WTC11 (cell line): ENCODE measurements at regions not wholly inside any gene's neighbourhood (a gene's known extent, or its start where the extent isn't known, plus 50 kb on each side); places are given as distances from the start of the nearest gene placed in this dataset.

Experiments used
- ATAC-seq: fragments of 200-7000 bp; cut with Tn5 transposase; 2 replicates; pipeline ENCODE4 v1.10.0; 2021; ENCODE audit warnings: mild to moderate bottlenecking, moderate library complexity
- CTCF ChIA-PET: fragments of 300-600 bp; sonication (Branson Sonifier 250); formaldehyde crosslinking; loops from one replicate; lab custom pipeline; 2021; ENCODE audit warnings: antibody characterized with exemption; lab: Charles Lee
- POLR2A ChIA-PET: fragments of 350-600 bp; sonication (Branson Sonifier 250); formaldehyde crosslinking; loops from one replicate; lab custom pipeline; 2021; ENCODE audit warnings: antibody characterized with exemption; lab: Charles Lee
- DNase-seq: peaks from one replicate; pipeline ENCODE4 v3.0.0; 2021; ENCODE audit warnings: low spot score
- H3K27ac Mint-ChIP-seq: 2 replicates; pipeline ENCODE4 v1.8.0; 2021; ENCODE audit warnings: mixed read lengths
- H3K27me3 Mint-ChIP-seq: 2 replicates; pipeline ENCODE4 v1.8.0; 2021; ENCODE audit warnings: low read depth, mild to moderate bottlenecking, moderate library complexity, mixed read lengths
- H3K36me3 Mint-ChIP-seq: 2 replicates; pipeline ENCODE4 v1.8.0; 2021; ENCODE audit warnings: mixed read lengths
- H3K4me1 Mint-ChIP-seq: 2 replicates; pipeline ENCODE4 v1.8.0; 2022; ENCODE audit warnings: mixed read lengths
- H3K4me3 Mint-ChIP-seq: 2 replicates; pipeline ENCODE4 v1.8.0; 2021; ENCODE audit warnings: mild to moderate bottlenecking, moderate library complexity, mixed read lengths
- H3K9me3 Mint-ChIP-seq: 2 replicates; pipeline ENCODE4 v1.8.0; 2021; ENCODE audit warnings: mixed read lengths
- AR ChIP-seq: fragments of 250-450 bp; sonication (Bioruptor Pico); IDR thresholded peaks from 2 replicates; pipeline ENCODE4 v1.9.0; 2021; ENCODE audit warnings: mild to moderate bottlenecking
- ATF1 ChIP-seq: sonication (generic); formaldehyde crosslinking; IDR thresholded peaks from 2 replicates; pipeline ENCODE4 v1.8.1; 2023; ENCODE audit warnings: mild to moderate bottlenecking, moderate library complexity, missing genetic modification reagents
- CREM ChIP-seq: sonication (generic); formaldehyde crosslinking; IDR thresholded peaks from 2 replicates; pipeline ENCODE4 v1.8.1; 2022; ENCODE audit warnings: mild to moderate bottlenecking, missing genetic modification reagents, moderate library complexity
- ESRRA ChIP-seq: sonication (generic); formaldehyde crosslinking; IDR thresholded peaks from 2 replicates; pipeline ENCODE4 v1.8.1; 2022; ENCODE audit warnings: mild to moderate bottlenecking, missing genetic modification reagents, borderline replicate concordance
- FOXK1 ChIP-seq: sonication (generic); formaldehyde crosslinking; IDR thresholded peaks from 2 replicates; pipeline ENCODE4 v1.8.0; 2022; ENCODE audit warnings: mild to moderate bottlenecking, moderate library complexity, missing genetic modification reagents
- IRF2 ChIP-seq: sonication (generic); formaldehyde crosslinking; IDR thresholded peaks from 2 replicates; pipeline ENCODE4 v1.8.0; 2022; ENCODE audit warnings: low read depth, missing genetic modification reagents, borderline replicate concordance
- NR3C1 ChIP-seq: sonication (generic); formaldehyde crosslinking; conservative IDR thresholded peaks from 2 replicates; pipeline ENCODE4 v1.8.1; 2023; ENCODE audit warnings: low read depth, mild to moderate bottlenecking, missing genetic modification reagents
- SMAD4 ChIP-seq: sonication (generic); formaldehyde crosslinking; IDR thresholded peaks from 2 replicates; pipeline ENCODE4 v1.8.0; 2022; ENCODE audit warnings: mild to moderate bottlenecking, missing genetic modification reagents
- SP1 ChIP-seq: sonication (generic); formaldehyde crosslinking; conservative IDR thresholded peaks from 2 replicates; pipeline ENCODE4 v1.8.1; 2022; ENCODE audit warnings: missing genetic modification reagents
- STAT6 ChIP-seq: sonication (generic); formaldehyde crosslinking; conservative IDR thresholded peaks from 2 replicates; pipeline ENCODE4 v1.8.1; 2023; ENCODE audit warnings: mild to moderate bottlenecking, low read depth, missing genetic modification reagents, moderate library complexity
- ZNF219 ChIP-seq: sonication (generic); formaldehyde crosslinking; IDR thresholded peaks from 2 replicates; pipeline ENCODE4 v1.8.0; 2023; ENCODE audit warnings: missing genetic modification reagents, mild to moderate bottlenecking, borderline replicate concordance
- ZNF232 ChIP-seq: sonication (generic); formaldehyde crosslinking; IDR thresholded peaks from 2 replicates; pipeline ENCODE4 v1.8.0; 2022; ENCODE audit warnings: mild to moderate bottlenecking, missing genetic modification reagents
- TF ChIP-seq, protein P1 (sequence below): fragments of 250-450 bp; sonication (Bioruptor Pico); IDR thresholded peaks from 2 replicates; pipeline ENCODE4 v2.1.2; 2022; ENCODE audit warnings: mild to moderate bottlenecking, moderate library complexity
- TF ChIP-seq, protein P2 (sequence below): sonication (generic); formaldehyde crosslinking; IDR thresholded peaks from 2 replicates; pipeline ENCODE4 v1.8.0; 2022; ENCODE audit warnings: mild to moderate bottlenecking, missing genetic modification reagents
- TF ChIP-seq, protein P3 (sequence below): sonication (generic); formaldehyde crosslinking; IDR thresholded peaks from 2 replicates; pipeline ENCODE4 v1.8.1; 2022; ENCODE audit warnings: mild to moderate bottlenecking, missing genetic modification reagents, moderate library complexity, borderline replicate concordance
- TF ChIP-seq, protein P4 (sequence below): fragments of 250-450 bp; sonication (Bioruptor Pico); conservative IDR thresholded peaks from 2 replicates; pipeline ENCODE4 v1.9.0; 2021; ENCODE audit warnings: mild to moderate bottlenecking
- TF ChIP-seq, protein P5 (sequence below): sonication (generic); formaldehyde crosslinking; IDR thresholded peaks from 2 replicates; pipeline ENCODE4 v1.8.0; 2022; ENCODE audit warnings: mild to moderate bottlenecking, missing genetic modification reagents

DNA sequence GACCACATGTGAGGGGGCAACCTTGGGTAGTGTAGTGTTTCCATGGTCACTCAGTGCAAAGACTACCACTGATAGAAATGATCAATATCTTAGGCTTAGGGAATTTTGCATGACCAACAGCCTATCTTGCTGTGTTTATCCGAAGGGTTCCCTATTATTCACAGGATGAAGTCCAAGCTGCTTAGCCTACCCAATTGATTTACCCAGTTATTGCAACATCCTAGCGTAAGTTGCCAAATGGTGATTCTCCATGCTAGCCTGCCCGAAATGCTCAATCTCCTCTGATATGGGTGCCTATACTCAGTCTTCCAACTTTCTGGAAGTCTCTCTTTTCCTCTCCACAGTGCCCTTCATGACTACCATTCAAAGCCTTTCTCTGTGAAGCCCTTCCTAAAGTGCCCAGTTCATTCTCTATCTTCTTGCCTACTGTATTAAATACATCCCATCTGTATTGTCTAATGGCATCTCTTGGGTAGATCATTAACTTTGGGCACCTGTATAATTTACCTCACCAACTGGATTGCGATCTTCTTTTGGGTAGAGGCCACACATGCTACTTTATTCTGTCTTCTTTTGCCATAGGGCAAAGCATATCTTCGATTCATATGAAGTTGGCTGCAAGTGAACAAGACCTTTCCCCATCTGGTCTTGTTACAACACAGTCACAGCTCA lies 240.5 kb downstream of the CLIC5 start (continued):
- TF ChIP-seq, protein P1, sequence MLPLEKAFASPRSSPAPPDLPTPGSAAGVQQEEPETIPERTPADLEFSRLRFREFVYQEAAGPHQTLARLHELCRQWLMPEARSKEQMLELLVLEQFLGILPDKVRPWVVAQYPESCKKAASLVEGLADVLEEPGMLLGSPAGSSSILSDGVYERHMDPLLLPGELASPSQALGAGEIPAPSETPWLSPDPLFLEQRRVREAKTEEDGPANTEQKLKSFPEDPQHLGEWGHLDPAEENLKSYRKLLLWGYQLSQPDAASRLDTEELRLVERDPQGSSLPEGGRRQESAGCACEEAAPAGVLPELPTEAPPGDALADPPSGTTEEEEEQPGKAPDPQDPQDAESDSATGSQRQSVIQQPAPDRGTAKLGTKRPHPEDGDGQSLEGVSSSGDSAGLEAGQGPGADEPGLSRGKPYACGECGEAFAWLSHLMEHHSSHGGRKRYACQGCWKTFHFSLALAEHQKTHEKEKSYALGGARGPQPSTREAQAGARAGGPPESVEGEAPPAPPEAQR (CRISPR knock-in tag) = no peak
- TF ChIP-seq STAT6 (CRISPR knock-in tag) (no peak), ESRRA (no peak), ZNF219 (CRISPR knock-in tag) (no peak)
- TF ChIP-seq, protein P2, sequence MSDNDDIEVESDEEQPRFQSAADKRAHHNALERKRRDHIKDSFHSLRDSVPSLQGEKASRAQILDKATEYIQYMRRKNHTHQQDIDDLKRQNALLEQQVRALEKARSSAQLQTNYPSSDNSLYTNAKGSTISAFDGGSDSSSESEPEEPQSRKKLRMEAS (CRISPR knock-in tag) = no peak

- CTCF ChIA-PET = interaction anchor here (1.1 kb wide), 1 partner anchor 68 kb away, joined by 3 read pairs; no protein-coding TSS in a partner anchor
- TF ChIP-seq SMAD4 (no peak), NR3C1 (no peak)
- POLR2A ChIA-PET = no interaction called here
Measured at GRCh38 chr6:45773906-45774305, 241.8 kb downstream of the CLIC5 start.

DNA sequence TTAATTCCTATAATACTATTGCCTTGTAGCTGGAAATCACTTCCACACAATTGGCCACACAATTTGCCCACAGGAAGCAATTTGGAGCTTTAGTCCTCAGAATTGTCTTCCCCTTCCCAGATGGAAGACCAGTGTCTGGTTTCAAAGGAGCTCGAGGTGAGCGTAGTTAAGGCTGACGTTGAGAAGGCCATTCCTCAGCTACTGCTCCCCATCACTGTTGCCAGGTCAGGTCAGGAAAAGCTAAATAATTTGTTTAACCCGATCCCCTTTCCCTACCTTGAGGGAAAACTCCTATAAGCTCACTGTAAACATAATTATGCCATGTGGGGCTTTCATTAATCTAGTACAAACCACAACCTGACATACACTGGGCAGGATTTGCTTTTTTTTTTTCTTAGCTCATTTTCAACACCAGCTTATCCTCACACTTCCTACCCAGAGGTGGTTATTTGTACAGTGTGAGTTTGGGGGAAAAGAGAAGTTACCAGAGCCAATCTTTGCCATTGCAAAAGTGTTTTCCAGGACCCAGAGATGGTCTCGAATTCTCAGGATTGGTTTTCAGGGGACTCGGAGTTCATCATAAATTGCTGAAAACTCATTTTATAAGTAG lies 242.7 kb downstream of the CLIC5 start:
- ChIA-PET POLR2A (interaction anchor here (0.5 kb wide), 1 partner anchor 971 kb away, joined by 3 read pairs; no protein-coding TSS in a partner anchor), CTCF (interaction anchor here (0.9 to 1.3 kb wide), 4 partner anchors 58 to 272 kb away, joined by 3 to 5 read pairs (median 3); no protein-coding TSS in a partner anchor)
- H3K9me3 Mint-ChIP-seq = peaks cover 12% of the 10 kb centered on the region
- TF ChIP-seq CREM (CRISPR knock-in tag) (no peak), AR (CRISPR knock-in tag) (no peak), ATF1 (CRISPR knock-in tag) (no peak), SP1 (CRISPR knock-in tag) (no peak), IRF2 (CRISPR knock-in tag) (no peak), FOXK1 (CRISPR knock-in tag) (no peak), ZNF232 (CRISPR knock-in tag) (no peak)
- TF ChIP-seq, protein P3, sequence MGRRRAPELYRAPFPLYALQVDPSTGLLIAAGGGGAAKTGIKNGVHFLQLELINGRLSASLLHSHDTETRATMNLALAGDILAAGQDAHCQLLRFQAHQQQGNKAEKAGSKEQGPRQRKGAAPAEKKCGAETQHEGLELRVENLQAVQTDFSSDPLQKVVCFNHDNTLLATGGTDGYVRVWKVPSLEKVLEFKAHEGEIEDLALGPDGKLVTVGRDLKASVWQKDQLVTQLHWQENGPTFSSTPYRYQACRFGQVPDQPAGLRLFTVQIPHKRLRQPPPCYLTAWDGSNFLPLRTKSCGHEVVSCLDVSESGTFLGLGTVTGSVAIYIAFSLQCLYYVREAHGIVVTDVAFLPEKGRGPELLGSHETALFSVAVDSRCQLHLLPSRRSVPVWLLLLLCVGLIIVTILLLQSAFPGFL = no peak
- TF ChIP-seq, protein P4, sequence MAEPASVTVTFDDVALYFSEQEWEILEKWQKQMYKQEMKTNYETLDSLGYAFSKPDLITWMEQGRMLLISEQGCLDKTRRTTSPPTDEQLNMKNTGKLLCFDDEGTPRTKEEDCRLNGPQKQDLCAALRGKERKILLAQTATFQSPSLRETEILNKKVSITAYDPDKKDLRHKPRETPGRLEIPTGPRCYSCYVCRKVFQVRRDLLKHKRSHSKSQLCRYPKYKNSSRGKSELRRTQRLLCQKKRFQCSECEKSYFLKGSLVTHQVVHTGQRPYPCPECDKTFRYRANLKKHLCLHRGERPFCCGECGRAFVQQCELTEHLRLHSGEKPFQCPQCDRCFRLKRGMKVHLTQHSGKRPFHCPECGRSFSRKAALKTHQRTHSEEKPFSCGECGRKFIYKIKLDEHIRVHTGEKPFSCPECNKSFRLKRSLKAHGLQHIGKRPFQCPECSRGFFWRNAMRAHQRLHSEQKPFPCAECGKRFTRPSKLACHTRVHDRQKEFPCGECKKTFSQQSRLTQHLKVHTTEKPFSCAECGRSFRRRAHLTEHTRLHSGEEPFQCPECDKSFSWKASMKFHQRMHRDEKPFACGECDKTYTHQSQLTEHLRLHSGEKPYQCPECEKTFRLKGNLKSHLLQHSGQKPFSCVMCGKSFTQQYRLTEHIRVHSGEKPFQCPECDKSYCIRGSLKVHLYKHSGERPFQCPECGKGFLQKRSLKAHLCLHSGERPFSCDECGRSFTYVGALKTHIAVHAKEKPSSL = no peak
- TF ChIP-seq, protein P5, sequence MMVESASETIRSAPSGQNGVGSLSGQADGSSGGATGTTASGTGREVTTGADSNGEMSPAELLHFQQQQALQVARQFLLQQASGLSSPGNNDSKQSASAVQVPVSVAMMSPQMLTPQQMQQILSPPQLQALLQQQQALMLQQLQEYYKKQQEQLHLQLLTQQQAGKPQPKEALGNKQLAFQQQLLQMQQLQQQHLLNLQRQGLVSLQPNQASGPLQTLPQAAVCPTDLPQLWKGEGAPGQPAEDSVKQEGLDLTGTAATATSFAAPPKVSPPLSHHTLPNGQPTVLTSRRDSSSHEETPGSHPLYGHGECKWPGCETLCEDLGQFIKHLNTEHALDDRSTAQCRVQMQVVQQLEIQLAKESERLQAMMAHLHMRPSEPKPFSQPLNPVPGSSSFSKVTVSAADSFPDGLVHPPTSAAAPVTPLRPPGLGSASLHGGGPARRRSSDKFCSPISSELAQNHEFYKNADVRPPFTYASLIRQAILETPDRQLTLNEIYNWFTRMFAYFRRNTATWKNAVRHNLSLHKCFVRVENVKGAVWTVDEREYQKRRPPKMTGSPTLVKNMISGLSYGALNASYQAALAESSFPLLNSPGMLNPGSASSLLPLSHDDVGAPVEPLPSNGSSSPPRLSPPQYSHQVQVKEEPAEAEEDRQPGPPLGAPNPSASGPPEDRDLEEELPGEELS (CRISPR knock-in tag) = no peak
- no peaks in the 10 kb centered on the region for H3K27me3 Mint-ChIP-seq
- H3K36me3 Mint-ChIP-seq = no peaks in the 10 kb centered on the region
- H3K27ac Mint-ChIP-seq = no peak overlapping the region
- DNase-seq (no peak), ATAC-seq (no peak)
- peaks cover 5% of the 10 kb centered on the region; the same call in 1 of the 2 replicates for H3K4me1 Mint-ChIP-seq
- no peak overlapping the region for H3K4me3 Mint-ChIP-seq

More at GRCh38 chr6:45773906-45774305, 241.8 kb downstream of the CLIC5 start:
- Mint-ChIP-seq H3K36me3 (no peaks in the 10 kb centered on the region), H3K27ac (no peak overlapping the region), H3K27me3 (no peaks in the 10 kb centered on the region), H3K4me3 (no peak overlapping the region), H3K4me1 (peaks cover 5% of the 10 kb centered on the region; the same call in 1 of the 2 replicates), H3K9me3 (peaks cover 12% of the 10 kb centered on the region)
- ATAC-seq (no peak), DNase-seq (no peak)
